Cardiac muscle cell (in vitro differentiated cells and primary cell): ENCODE measurements at regions not wholly inside any gene's neighbourhood (a gene's known extent, or its start where the extent isn't known, plus 50 kb on each side); places are given as distances from the start of the nearest gene placed in this dataset.

ENCODE experiments used
- DNase-seq, 2 donors: peaks; one replicate each; pipeline versions ENCODE4 v3.0.0 to v3.0.0-alpha.2; 2010 to 2017; ENCODE audit warnings: low read depth in 1 of 2, low spot score in 1 of 2
- H3K27ac ChIP-seq: fragments of 200-600 bp; sonication (generic); 2 replicates; pipeline ENCODE4 v1.5.1; 2016
- H3K27me3 ChIP-seq: fragments of 200-600 bp; sonication (generic); 2 replicates; pipeline ENCODE4 v1.6.0; 2016; ENCODE audit warnings: control low read depth
- H3K36me3 ChIP-seq: fragments of 200-600 bp; sonication (generic); 2 replicates; pipeline ENCODE4 v1.5.1; 2016; ENCODE audit warnings: control low read depth
- H3K4me1 ChIP-seq: fragments of 200-600 bp; sonication (generic); 2 replicates; pipeline ENCODE4 v1.8.1; 2017; ENCODE audit warnings: low read depth, mild to moderate bottlenecking, mixed run types
- H3K4me3 ChIP-seq: fragments of 200-600 bp; sonication (generic); 2 replicates; pipeline ENCODE4 v1.5.1; 2016; ENCODE audit warnings: mild to moderate bottlenecking
- H3K9me3 ChIP-seq: fragments of 200-600 bp; sonication (generic); 2 replicates; pipeline ENCODE4 v1.5.1; 2017; ENCODE audit warnings: low read depth, mild to moderate bottlenecking, control low read depth
- TF ChIP-seq, protein P1 (sequence below): IDR thresholded peaks from 2 replicates; pipeline ENCODE4 v1.5.1; 2012; ENCODE audit warnings: low read depth, mild to moderate bottlenecking, low read length

DNA sequence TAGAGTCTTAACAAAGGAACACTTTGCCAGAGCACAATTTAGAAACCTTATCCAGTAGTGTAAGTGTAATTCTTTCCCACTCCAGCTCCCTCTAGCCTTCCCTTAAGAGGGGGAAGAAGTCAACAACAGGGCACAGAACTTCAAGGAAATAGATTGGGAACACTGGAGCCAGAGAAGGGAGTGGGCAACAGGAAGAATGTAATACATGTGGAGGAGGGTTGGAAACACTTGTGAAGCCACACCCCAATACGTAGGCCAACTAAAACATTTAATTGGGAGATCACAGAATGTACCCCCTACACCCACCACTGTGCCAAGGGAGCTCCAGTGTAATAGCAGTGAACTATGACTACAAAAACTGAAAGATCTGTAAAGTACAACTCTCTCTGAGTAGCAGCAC, 735.7 kb upstream of the HS3ST5 start:
- no peaks in the 10 kb centered on the region for H3K27me3 ChIP-seq
- H3K27ac ChIP-seq: no peak overlapping the region
- no peaks in the 10 kb centered on the region for H3K9me3 ChIP-seq
- TF ChIP-seq, protein P1, sequence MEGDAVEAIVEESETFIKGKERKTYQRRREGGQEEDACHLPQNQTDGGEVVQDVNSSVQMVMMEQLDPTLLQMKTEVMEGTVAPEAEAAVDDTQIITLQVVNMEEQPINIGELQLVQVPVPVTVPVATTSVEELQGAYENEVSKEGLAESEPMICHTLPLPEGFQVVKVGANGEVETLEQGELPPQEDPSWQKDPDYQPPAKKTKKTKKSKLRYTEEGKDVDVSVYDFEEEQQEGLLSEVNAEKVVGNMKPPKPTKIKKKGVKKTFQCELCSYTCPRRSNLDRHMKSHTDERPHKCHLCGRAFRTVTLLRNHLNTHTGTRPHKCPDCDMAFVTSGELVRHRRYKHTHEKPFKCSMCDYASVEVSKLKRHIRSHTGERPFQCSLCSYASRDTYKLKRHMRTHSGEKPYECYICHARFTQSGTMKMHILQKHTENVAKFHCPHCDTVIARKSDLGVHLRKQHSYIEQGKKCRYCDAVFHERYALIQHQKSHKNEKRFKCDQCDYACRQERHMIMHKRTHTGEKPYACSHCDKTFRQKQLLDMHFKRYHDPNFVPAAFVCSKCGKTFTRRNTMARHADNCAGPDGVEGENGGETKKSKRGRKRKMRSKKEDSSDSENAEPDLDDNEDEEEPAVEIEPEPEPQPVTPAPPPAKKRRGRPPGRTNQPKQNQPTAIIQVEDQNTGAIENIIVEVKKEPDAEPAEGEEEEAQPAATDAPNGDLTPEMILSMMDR: no peak
- H3K4me1 ChIP-seq: no peaks in the 10 kb centered on the region
- H3K36me3 ChIP-seq: no peaks in the 10 kb centered on the region
- no peak overlapping the region for H3K4me3 ChIP-seq
- no peak for DNase-seq

DNA sequence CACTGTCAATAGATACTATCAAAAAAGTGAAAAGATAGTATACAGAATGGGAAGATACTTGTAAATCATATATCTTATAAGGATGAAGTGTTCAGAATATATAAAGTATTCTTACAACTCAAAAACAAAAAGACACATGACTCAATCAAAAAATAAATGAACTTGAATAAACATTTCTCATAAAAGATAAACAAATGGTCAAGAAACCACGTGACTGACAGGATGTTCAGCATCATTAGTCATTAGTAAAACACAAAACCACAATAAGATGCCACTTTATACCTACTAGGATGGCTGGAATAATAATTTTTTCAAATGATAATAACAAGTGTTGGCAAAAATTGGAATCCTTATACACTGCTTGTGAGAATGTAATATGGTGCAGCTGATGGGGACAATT, 729.1 kb upstream of the HS3ST5 start:
- TF ChIP-seq, protein P1: no peak
- H3K4me3 ChIP-seq: no peak overlapping the region
- no peaks in the 10 kb centered on the region for H3K27me3 ChIP-seq
- no peaks in the 10 kb centered on the region for H3K9me3 ChIP-seq
- H3K4me1 ChIP-seq: no peaks in the 10 kb centered on the region
- no peak overlapping the region for H3K27ac ChIP-seq
- no peak for DNase-seq
- no peaks in the 10 kb centered on the region for H3K36me3 ChIP-seq

DNA sequence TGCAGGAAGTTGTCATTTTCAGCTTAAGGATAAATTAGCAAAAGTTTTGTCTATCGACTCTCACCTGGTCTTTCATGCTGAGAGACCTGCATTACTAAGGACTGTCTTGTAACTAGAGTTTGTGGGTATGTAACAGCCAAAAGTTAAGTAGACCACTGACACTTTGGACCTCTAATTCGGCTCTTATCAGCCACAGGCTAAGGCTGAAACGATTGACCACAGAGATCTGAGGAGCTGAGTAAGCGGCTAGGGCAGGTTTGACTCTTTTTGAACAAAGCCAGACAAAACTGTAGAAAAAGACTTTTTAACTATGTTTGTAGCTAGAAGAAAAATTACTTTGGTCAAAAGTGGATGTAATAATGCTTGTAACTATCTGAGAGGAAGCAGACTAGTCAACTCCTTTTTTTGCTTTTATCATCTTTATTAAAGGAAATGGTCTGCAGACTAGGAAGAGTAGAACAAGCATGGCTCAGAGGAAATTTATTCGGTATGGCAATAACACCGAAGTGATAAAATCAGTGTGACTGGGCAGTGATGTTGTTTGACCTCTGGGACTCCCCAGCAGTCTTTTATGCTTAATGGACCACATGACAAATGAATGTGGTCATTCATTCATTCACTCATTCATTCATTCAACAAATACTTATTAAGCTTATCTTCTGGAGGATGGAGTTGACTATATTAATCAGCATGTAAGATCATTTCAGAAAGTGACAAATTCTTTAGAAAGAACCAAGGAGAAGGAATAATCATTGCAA, 725.0 kb upstream of the HS3ST5 start:
- no peak overlapping the region for H3K4me3 ChIP-seq
- no peaks in the 10 kb centered on the region for H3K9me3 ChIP-seq
- H3K27me3 ChIP-seq: no peaks in the 10 kb centered on the region
- no peaks in the 10 kb centered on the region for H3K36me3 ChIP-seq
- no peaks in the 10 kb centered on the region for H3K4me1 ChIP-seq
- no peak for DNase-seq
- no peak overlapping the region for H3K27ac ChIP-seq
- TF ChIP-seq, protein P1: no peak

DNA sequence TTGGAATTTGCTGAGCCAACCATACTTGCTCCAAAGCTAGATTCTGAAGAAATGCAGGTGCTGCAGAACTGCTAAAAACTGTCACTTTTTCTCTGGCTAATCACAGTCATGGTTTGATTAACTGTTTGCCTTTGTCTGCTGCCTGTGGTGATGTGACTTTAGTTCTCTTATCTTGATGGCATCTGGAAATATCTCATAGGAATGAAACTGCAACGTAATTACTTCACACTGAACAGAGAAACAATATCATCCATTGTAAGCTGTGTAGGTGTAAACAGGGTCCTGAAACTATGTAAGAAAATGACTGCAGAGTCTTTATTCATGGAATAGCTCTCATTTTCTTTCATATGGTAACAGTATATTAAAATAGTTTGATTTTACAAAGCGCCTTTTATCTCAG, 721.9 kb upstream of the HS3ST5 start:
- DNase-seq: no peak
- Histone ChIP-seq H3K27ac (no peak overlapping the region), H3K36me3 (no peaks in the 10 kb centered on the region), H3K27me3 (no peaks in the 10 kb centered on the region), H3K4me1 (no peaks in the 10 kb centered on the region), H3K4me3 (no peak overlapping the region), H3K9me3 (no peaks in the 10 kb centered on the region)
- TF ChIP-seq, protein P1: no peak

DNA sequence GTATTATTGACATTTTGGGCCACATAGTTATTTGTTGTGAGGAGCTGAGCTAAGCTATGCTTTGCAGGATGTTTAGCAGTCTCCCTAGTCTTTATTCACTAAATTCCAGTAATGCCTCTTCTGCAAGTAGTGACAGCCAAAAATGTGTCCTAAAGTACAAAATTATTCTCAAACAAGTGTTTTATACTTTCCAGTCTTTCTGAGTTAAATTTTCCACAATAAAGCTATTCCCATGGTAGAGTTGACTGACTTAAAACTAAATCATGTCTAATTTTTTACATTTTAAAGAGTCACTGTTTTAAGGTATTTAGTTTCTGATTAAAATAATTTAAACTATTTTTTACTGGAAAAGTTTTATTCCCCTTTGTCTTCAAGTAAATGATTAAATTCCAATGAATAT, 717.8 kb upstream of the HS3ST5 start:
- H3K27me3 ChIP-seq: no peaks in the 10 kb centered on the region
- TF ChIP-seq, protein P1: no peak
- H3K36me3 ChIP-seq: no peaks in the 10 kb centered on the region
- H3K9me3 ChIP-seq: no peaks in the 10 kb centered on the region
- H3K4me3 ChIP-seq: no peak overlapping the region
- H3K4me1 ChIP-seq: no peaks in the 10 kb centered on the region
- no peak for DNase-seq
- H3K27ac ChIP-seq: no peak overlapping the region
